Fibroblast of pulmonary artery (primary cell): ENCODE measurements at regions not wholly inside any gene's neighbourhood (a gene's known extent, or its start where the extent isn't known, plus 50 kb on each side); places are given as distances from the start of the nearest gene placed in this dataset.

Source experiments
- DNase-seq: peaks from one replicate; pipeline ENCODE4 v3.0.0-alpha.2; 2010; ENCODE audit warnings: low read depth
- H3K4me3 ChIP-seq: replicated peaks from 2 replicates; pipeline ENCODE4 v1.5.1; 2011; ENCODE audit warnings: low read depth, mild to moderate bottlenecking, control low read depth, low read length, moderate library complexity
- TF ChIP-seq, protein P1 (sequence below): IDR thresholded peaks from 2 replicates; pipeline ENCODE4 v1.5.1; 2011; ENCODE audit warnings: mild to moderate bottlenecking, control low read depth, low read length, inconsistent platforms; ENCODE audit errors: missing control alignments

DNA sequence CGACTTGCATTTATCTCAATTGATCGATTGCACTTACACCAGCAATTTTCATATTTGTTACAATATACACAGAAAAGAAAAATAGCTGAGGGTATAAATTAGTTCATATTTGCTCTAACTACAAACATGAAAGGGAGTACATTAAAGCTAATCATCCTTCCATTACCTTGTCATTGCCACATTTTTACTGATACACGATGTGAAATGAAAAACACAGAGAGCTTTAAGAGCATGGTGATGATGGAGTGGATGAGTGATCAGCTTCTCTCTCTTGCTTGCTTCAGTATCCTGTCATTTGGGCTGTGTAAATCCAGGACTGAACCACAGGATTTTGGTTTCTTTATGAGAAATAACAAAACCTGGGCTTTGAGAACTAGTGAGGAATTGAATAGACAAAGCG is 1207.5 kb upstream of the GOT2 start:
- H3K4me3 ChIP-seq, result no peak overlapping the region
- TF ChIP-seq, protein P1, sequence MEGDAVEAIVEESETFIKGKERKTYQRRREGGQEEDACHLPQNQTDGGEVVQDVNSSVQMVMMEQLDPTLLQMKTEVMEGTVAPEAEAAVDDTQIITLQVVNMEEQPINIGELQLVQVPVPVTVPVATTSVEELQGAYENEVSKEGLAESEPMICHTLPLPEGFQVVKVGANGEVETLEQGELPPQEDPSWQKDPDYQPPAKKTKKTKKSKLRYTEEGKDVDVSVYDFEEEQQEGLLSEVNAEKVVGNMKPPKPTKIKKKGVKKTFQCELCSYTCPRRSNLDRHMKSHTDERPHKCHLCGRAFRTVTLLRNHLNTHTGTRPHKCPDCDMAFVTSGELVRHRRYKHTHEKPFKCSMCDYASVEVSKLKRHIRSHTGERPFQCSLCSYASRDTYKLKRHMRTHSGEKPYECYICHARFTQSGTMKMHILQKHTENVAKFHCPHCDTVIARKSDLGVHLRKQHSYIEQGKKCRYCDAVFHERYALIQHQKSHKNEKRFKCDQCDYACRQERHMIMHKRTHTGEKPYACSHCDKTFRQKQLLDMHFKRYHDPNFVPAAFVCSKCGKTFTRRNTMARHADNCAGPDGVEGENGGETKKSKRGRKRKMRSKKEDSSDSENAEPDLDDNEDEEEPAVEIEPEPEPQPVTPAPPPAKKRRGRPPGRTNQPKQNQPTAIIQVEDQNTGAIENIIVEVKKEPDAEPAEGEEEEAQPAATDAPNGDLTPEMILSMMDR, result no peak
- no peak for DNase-seq

DNA sequence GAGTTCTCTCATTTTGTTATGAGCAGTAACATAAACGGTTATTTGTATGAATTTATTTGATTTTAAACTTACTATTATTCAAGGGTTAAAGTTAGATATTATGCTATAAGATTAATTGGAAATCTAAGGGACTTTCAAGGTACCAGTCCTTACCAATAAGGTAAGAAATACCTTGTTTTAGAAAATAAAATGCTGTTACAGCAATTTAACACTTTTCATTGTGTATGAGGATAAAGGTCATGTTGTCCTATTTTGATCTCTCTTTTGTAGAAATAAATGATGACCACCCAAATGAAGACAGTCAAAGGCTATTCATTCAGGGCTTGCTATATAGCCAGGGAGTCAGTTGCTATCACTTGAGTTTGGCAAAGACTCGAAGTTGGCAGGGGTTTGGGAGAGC is 1185.9 kb upstream of the GOT2 start:
- no peak for DNase-seq
- H3K4me3 ChIP-seq, result no peak overlapping the region
- TF ChIP-seq, protein P1, result no peak

DNA sequence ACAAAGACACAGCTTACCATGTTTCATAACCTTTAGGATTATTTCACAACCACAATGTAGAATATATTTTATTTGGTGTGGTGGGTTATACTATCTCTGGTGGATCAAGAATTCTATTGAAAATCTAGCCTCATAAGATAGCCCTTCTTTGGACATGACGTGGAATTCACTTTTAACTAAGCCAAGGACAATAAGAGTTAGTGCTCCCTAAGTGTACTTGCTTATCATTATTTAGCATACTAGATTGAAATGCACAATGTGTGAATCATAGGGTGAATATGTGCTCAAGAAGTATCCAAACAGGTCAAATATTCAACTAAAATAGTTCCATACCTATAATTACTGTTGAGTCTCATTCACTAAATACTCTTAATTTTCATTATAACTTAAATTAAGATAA is 1179.5 kb upstream of the GOT2 start:
- TF ChIP-seq, protein P1, result no peak
- peak; percentile 1 for DNase-seq
- no peak overlapping the region for H3K4me3 ChIP-seq

DNA sequence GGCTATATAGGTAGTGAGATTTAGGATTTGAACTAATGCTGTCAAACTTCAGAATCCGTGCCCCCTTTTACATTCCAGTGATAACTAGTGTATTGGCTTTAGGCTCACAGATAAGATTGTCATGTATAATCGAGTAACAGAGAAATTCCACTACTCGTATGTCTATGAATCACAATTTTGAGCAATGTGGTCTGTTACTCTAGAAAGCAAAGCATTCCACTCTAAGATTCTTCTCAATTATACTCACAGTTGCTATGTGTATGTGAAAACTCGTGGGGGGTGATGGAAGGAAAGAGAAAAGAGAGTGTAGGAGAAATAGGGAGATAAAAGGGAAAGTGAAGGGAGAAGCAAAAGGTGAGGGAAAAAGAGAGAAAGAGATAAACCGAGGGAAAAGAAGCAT is 1175.1 kb upstream of the GOT2 start:
- no peak overlapping the region for H3K4me3 ChIP-seq
- no peak for DNase-seq
- TF ChIP-seq, protein P1, result no peak

DNA sequence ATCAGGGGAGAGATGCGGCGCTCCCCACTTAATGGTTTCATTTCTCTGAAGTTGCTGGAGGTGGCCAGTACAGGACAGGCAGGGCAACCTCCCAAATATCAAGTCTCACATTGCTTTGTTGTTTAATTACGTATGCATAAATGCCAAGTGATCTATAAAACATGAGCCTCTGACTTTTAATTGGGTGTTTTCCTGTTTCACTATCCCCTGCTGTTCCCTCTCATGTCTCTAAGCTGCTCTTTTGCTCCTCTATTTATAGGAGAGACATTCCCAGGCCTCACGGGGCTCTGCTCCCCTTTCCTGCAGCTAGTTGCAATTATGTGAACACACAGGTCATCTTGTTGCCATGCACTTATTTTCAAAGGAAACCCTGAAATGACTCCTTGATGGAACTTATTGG is 1173.5 kb upstream of the GOT2 start:
- DNase-seq, result no peak
- no peak overlapping the region for H3K4me3 ChIP-seq
- TF ChIP-seq, protein P1, result no peak

DNA sequence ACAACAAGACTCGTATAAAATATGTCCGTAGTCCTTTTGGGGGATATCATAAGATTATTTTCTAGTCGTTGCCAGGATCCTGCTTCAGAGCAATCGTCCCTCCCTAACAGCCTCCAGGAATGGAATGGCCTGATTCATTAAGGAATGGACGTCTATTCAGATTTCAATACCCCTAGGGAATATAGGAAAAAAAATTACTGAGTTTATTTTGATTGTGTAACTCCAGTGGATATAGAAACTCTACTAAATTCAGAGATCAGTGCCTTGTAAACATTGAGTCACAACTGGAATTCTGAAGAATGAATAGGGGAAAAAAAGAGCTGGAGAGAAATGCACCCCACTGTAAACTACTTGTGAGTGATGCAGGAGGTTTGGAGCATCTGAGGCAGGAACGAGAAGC is 1171.5 kb upstream of the GOT2 start:
- TF ChIP-seq, protein P1, result no peak
- peak; percentile 10 for DNase-seq
- H3K4me3 ChIP-seq, result no peak overlapping the region

DNA sequence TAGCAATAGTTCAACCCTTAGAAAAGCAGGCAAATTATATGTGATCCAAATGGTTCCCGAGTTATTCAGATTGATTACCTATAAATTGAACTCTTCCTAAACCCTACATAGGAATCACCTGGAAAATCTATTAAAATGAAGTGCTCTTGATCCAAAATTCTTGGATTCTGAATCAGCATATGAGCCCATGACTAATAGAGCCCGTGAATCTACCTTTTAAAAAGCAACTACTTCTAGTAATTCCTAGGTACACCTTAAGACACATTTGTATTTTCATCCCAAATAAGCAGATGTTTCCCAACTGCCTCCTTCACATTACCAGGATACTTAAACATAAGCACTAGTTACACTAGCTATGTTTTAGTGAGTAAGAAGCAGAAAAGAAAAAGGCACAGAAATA is 1171.0 kb upstream of the GOT2 start:
- no peak overlapping the region for H3K4me3 ChIP-seq
- no peak for DNase-seq
- TF ChIP-seq, protein P1, result no peak
